Kidney (tissue), 13 donors: ENCODE measurements at regions not wholly inside any gene's neighbourhood (a gene's known extent, or its start where the extent isn't known, plus 50 kb on each side); places are given as distances from the start of the nearest gene placed in this dataset.

Source experiments
- DNase-seq, 5 donors: peaks; one replicate each; pipeline ENCODE4 v3.0.0-alpha.2; 2013 to 2020
- FAIRE-seq: peaks from 2 replicates; lab custom pipeline; 2012; peaks lifted over from hg19 to GRCh38; lab: Jason Lieb, UNC
- H3K27ac ChIP-seq, 2 donors: one replicate each; pipeline ENCODE4 v1.7.0; 2013; ENCODE audit warnings: low read depth in 2 of 2, low read length in 2 of 2, inconsistent platforms in 1 of 2
- H3K27me3 ChIP-seq: one replicate; pipeline ENCODE4 v1.7.1; 2013; ENCODE audit warnings: low read length, inconsistent platforms; ENCODE audit not compliant: control insufficient read depth, insufficient read depth
- H3K36me3 ChIP-seq, 3 donors: one replicate each; pipeline versions ENCODE4 v1.7.0 to v1.7.1; 2013; ENCODE audit warnings: low read length in 3 of 3, control low read depth in 1 of 3, inconsistent platforms in 1 of 3; ENCODE audit not compliant: insufficient read depth in 3 of 3, control insufficient read depth in 2 of 3
- H3K4me1 ChIP-seq, 3 donors: one replicate each; pipeline versions ENCODE4 v1.7.0 to v1.7.1; 2013; ENCODE audit warnings: low read length in 3 of 3, inconsistent platforms in 1 of 3, low read depth in 1 of 3; ENCODE audit not compliant: control insufficient read depth in 2 of 3, insufficient read depth in 2 of 3
- H3K4me3 ChIP-seq, 3 donors: one replicate each; pipeline versions ENCODE4 v1.7.0 to v1.8.1; 2013; ENCODE audit warnings: low read length in 3 of 3, control low read depth in 1 of 3, inconsistent platforms in 1 of 3
- H3K9ac ChIP-seq, 3 donors: one replicate each; pipeline versions ENCODE4 v1.7.0 to v1.7.1; 2013; ENCODE audit warnings: low read length in 3 of 3, control low read depth in 1 of 3, inconsistent platforms in 1 of 3
- H3K9me3 ChIP-seq, 3 donors: one replicate each; pipeline versions ENCODE4 v1.7.0 to v1.7.1; 2013; ENCODE audit warnings: low read length in 3 of 3, control low read depth in 1 of 3, inconsistent platforms in 1 of 3; ENCODE audit not compliant: control insufficient read depth in 2 of 3, insufficient read depth in 1 of 3
- CTCF ChIP-seq: IDR thresholded peaks from 3 replicates; pipeline ENCODE4 v1.5.1; 2012; ENCODE audit warnings: mild to moderate bottlenecking, moderate library complexity, borderline replicate concordance; ENCODE audit not compliant: insufficient read depth; ENCODE audit errors: extremely low read depth
- intact Hi-C: fragments of 100-400 bp; cut with DNase I; formaldehyde crosslinking; loops from one replicate; pipeline ENCODE4 v1.11.1; 2022
- donor health status: control.
- donor health status: control.
- donor health status: control.
- donor health status: control.
- donor health status: control.
- donor health status: DM: yes; HTN: yes; CAD: no.
- donor health status: Normal renal cell carcinoma (clear cell type).

DNA sequence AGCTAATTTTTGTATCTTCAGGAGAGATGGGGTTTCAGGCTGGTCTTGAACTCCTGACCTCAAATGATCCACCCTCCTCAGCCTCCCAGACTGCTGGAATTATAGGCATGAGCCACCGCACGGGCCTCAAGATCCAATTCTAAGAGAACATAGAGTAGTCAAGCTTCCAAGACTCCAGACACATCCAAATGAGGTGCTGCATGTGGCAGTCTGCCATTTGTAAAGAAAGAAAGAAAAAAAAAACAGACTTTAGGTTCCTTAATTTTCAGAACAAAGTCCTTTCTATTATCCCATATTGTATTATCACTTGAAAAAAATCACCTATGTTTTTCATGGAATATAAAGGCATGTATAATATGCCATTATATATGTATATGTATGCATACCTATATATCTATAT is 2104.5 kb downstream of the MAT2B start:
- Histone ChIP-seq H3K4me1 (no peaks in the 10 kb centered on the region), H3K27me3 (no peaks in the 10 kb centered on the region), H3K36me3 (no peaks in the 10 kb centered on the region), H3K4me3 (no peak overlapping the region), H3K9ac (no peak overlapping the region), H3K27ac (no peak overlapping the region), H3K9me3 (no peaks in the 10 kb centered on the region)
- intact Hi-C loops, result no loop called here
- TF ChIP-seq CTCF, result no peak
- FAIRE-seq (no peak), DNase-seq (no peak)

GRCh38 chr5:165616490-165617405 is 2111.3 kb downstream of the MAT2B start:
- Histone ChIP-seq H3K36me3 (no peaks in the 10 kb centered on the region), H3K9me3 (no peaks in the 10 kb centered on the region), H3K4me1 (no peaks in the 10 kb centered on the region), H3K27me3 (no peaks in the 10 kb centered on the region), H3K9ac (no peak overlapping the region), H3K27ac (no peak overlapping the region), H3K4me3 (no peak overlapping the region)
- TF ChIP-seq CTCF, result no peak
- FAIRE-seq, result no peak
- intact Hi-C loops, result no loop called here
- DNase-seq, result no peak

DNA sequence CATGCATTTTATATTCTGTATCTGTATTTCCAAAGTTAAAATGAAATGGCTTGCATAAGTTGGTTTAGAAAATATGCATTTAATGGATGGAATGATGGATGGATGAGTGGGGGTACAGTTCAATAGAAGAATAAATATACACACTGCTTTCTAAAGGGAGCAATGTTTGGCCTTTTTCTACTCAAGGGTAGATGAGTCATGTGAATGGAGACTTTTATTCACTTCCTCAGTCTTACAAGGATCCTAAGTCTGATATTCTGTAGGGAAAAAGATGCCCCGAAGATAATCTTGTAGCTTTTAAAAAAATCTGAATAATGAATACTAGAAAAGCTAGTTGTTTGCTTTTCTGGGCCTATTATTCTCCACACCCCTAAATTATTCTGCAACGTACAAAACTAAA is 2112.1 kb downstream of the MAT2B start:
- Histone ChIP-seq H3K4me1 (no peaks in the 10 kb centered on the region), H3K27ac (no peak overlapping the region), H3K27me3 (no peaks in the 10 kb centered on the region), H3K9ac (no peak overlapping the region), H3K9me3 (no peaks in the 10 kb centered on the region), H3K36me3 (no peaks in the 10 kb centered on the region), H3K4me3 (no peak overlapping the region)
- no peak for DNase-seq
- no peak for TF ChIP-seq CTCF
- intact Hi-C loops, result no loop called here
- FAIRE-seq, result no peak
